Vagina (tissue), 2 donors: ENCODE measurements at regions not wholly inside any gene's neighbourhood (a gene's known extent, or its start where the extent isn't known, plus 50 kb on each side); places are given as distances from the start of the nearest gene placed in this dataset.

ENCODE experiments used
- DNase-seq, 2 donors: peaks; one replicate each; pipeline ENCODE4 v3.0.0-alpha.2; 2017; ENCODE audit errors: extremely low spot score in 2 of 2
- H3K27ac ChIP-seq: fragments of 200-600 bp; sonication (generic); one replicate; pipeline ENCODE4 v1.5.1; 2019
- H3K27me3 ChIP-seq: fragments of 200-600 bp; sonication (generic); one replicate; pipeline ENCODE4 v1.5.1; 2019
- H3K36me3 ChIP-seq, 2 donors: fragments of 200-600 bp; sonication (generic); one replicate each; pipeline ENCODE4 v1.5.1; 2017 to 2019
- H3K4me1 ChIP-seq: fragments of 200-600 bp; sonication (generic); one replicate; pipeline ENCODE4 v1.5.1; 2019
- H3K4me3 ChIP-seq, 2 donors: fragments of 200-600 bp; sonication (generic); 1 replicate in 1 of 2; 2 replicates in 1 of 2; pipeline ENCODE4 v1.5.1; 2016 to 2019
- H3K9me3 ChIP-seq: fragments of 200-600 bp; sonication (generic); one replicate; pipeline ENCODE4 v1.5.1; 2019
- CTCF ChIP-seq, 3 experiments: fragments of 450-650 bp in 2 of 3; fragments of 200-600 bp in 1 of 3; sonication (generic) in 1 of 3; IDR thresholded peaks; one replicate each; pipeline ENCODE4 v1.5.1; 2017 to 2019; ENCODE audit warnings: antibody characterized with exemption in 3 of 3, mild to moderate bottlenecking in 2 of 3, moderate library complexity in 2 of 3
- POLR2A ChIP-seq, 2 donors: fragments of 450-650 bp; IDR thresholded peaks; one replicate each; pipeline ENCODE4 v1.6.1; 2017; ENCODE audit warnings: antibody characterized with exemption in 2 of 2, mild to moderate bottlenecking in 2 of 2, moderate library complexity in 2 of 2
- POLR2AphosphoS5 ChIP-seq, 2 donors: sonication (generic); formaldehyde crosslinking; IDR thresholded peaks; one replicate each; pipeline ENCODE4 v1.9.0; 2017; ENCODE audit warnings: antibody characterized with exemption in 2 of 2, mild to moderate bottlenecking in 2 of 2, low read depth in 1 of 2; ENCODE audit not compliant: insufficient read depth in 1 of 2
- intact Hi-C: fragments of 100-400 bp; cut with DNase I; formaldehyde crosslinking; loops from one replicate; pipeline ENCODE4 v1.15.1; 2023

- DNase-seq = no peak
- H3K4me3 ChIP-seq = no peak overlapping the region
- H3K27me3 ChIP-seq = no peaks in the 10 kb centered on the region
- no peaks in the 10 kb centered on the region for H3K4me1 ChIP-seq
- H3K9me3 ChIP-seq = no peaks in the 10 kb centered on the region
- TF ChIP-seq POLR2A (IDR thresholded peaks at IDR 0.05) = no peak
- TF ChIP-seq CTCF (IDR thresholded peaks at IDR 0.05) = no peak
- no peak for TF ChIP-seq POLR2AphosphoS5 (IDR thresholded peaks at IDR 0.05; ENCODE audit: insufficient read depth in 1 of 2, low read depth in 1 of 2)
- no peak overlapping the region for H3K27ac ChIP-seq
- intact Hi-C loops = no loop called here
- no peaks in the 10 kb centered on the region for H3K36me3 ChIP-seq
Measured at GRCh38 chr5:106648401-106648800, 1022.3 kb downstream of the EFNA5 start.

GRCh38 chr5:106646106-106646505 is 1024.6 kb downstream of the EFNA5 start:
- intact Hi-C loops = no loop called here
- no peak overlapping the region for H3K4me3 ChIP-seq
- TF ChIP-seq POLR2A (IDR thresholded peaks at IDR 0.05) = no peak
- no peak for TF ChIP-seq POLR2AphosphoS5 (IDR thresholded peaks at IDR 0.05; ENCODE audit: insufficient read depth in 1 of 2, low read depth in 1 of 2)
- TF ChIP-seq CTCF (IDR thresholded peaks at IDR 0.05) = no peak
- no peaks in the 10 kb centered on the region for H3K27me3 ChIP-seq
- H3K9me3 ChIP-seq = no peaks in the 10 kb centered on the region
- H3K4me1 ChIP-seq = no peaks in the 10 kb centered on the region
- DNase-seq = no peak
- no peak overlapping the region for H3K27ac ChIP-seq
- H3K36me3 ChIP-seq = no peaks in the 10 kb centered on the region

- H3K4me3 ChIP-seq = no peak overlapping the region
- no peaks in the 10 kb centered on the region for H3K27me3 ChIP-seq
- H3K36me3 ChIP-seq = no peaks in the 10 kb centered on the region
- no peak for TF ChIP-seq CTCF (IDR thresholded peaks at IDR 0.05)
- no peak for TF ChIP-seq POLR2A (IDR thresholded peaks at IDR 0.05)
- no peak for TF ChIP-seq POLR2AphosphoS5 (IDR thresholded peaks at IDR 0.05; ENCODE audit: insufficient read depth in 1 of 2, low read depth in 1 of 2)
- no peak overlapping the region for H3K27ac ChIP-seq
- no peaks in the 10 kb centered on the region for H3K9me3 ChIP-seq
- no peak for DNase-seq
- no peaks in the 10 kb centered on the region for H3K4me1 ChIP-seq
- intact Hi-C loops = no loop called here
Measured at GRCh38 chr5:106640511-106640910, 1030.2 kb downstream of the EFNA5 start.

GRCh38 chr5:106639488-106639887 is 1031.2 kb downstream of the EFNA5 start:
- intact Hi-C loops = no loop called here

GRCh38 chr5:106637275-106637674 is 1033.5 kb downstream of the EFNA5 start:
- H3K9me3 ChIP-seq = no peaks in the 10 kb centered on the region
- no peak overlapping the region for H3K4me3 ChIP-seq
- no peak for DNase-seq
- H3K27me3 ChIP-seq = no peaks in the 10 kb centered on the region
- intact Hi-C loops = no loop called here
- no peak overlapping the region for H3K27ac ChIP-seq
- no peaks in the 10 kb centered on the region for H3K4me1 ChIP-seq
- H3K36me3 ChIP-seq = no peaks in the 10 kb centered on the region
- no peak for TF ChIP-seq CTCF (IDR thresholded peaks at IDR 0.05)
- TF ChIP-seq POLR2A (IDR thresholded peaks at IDR 0.05) = no peak
- no peak for TF ChIP-seq POLR2AphosphoS5 (IDR thresholded peaks at IDR 0.05; ENCODE audit: insufficient read depth in 1 of 2, low read depth in 1 of 2)

More at GRCh38 chr5:106639488-106639887, 1031.2 kb downstream of the EFNA5 start:
- no peaks in the 10 kb centered on the region for H3K9me3 ChIP-seq
- H3K4me3 ChIP-seq = no peak overlapping the region
- no peak for DNase-seq
- no peaks in the 10 kb centered on the region for H3K4me1 ChIP-seq
- TF ChIP-seq POLR2AphosphoS5 (IDR thresholded peaks at IDR 0.05; ENCODE audit: insufficient read depth in 1 of 2, low read depth in 1 of 2) (no peak), CTCF (IDR thresholded peaks at IDR 0.05) (no peak), POLR2A (IDR thresholded peaks at IDR 0.05) (no peak)
- H3K27me3 ChIP-seq = no peaks in the 10 kb centered on the region
- H3K36me3 ChIP-seq = no peaks in the 10 kb centered on the region
- H3K27ac ChIP-seq = no peak overlapping the region
